GM06990 (cell line): ENCODE measurements at regions not wholly inside any gene's neighbourhood (a gene's known extent, or its start where the extent isn't known, plus 50 kb on each side); places are given as distances from the start of the nearest gene placed in this dataset.

ENCODE experiments used
- DNase-seq: peaks from one replicate; pipeline ENCODE4 v3.0.0-alpha.2; 2011; ENCODE audit not compliant: insufficient read length; ENCODE audit errors: extremely low read depth
- H3K27me3 ChIP-seq: replicated peaks from 2 replicates; pipeline ENCODE4 v1.6.0; 2011; ENCODE audit warnings: low read length; ENCODE audit not compliant: control insufficient read depth, insufficient read depth
- H3K36me3 ChIP-seq: 2 replicates; pipeline ENCODE4 v1.5.1; 2011; ENCODE audit warnings: low read length; ENCODE audit not compliant: control insufficient read depth, insufficient read depth
- H3K4me3 ChIP-seq: replicated peaks from 2 replicates; pipeline ENCODE4 v1.5.1; 2011; ENCODE audit warnings: low read depth, mild to moderate bottlenecking, control low read depth, low read length
- TF ChIP-seq, protein P1 (sequence below): IDR thresholded peaks from 2 replicates; pipeline ENCODE4 v1.5.1; 2011; ENCODE audit warnings: low read length, control low read depth, mild to moderate bottlenecking, inconsistent platforms; ENCODE audit not compliant: insufficient read depth, poor library complexity, severe bottlenecking

DNA sequence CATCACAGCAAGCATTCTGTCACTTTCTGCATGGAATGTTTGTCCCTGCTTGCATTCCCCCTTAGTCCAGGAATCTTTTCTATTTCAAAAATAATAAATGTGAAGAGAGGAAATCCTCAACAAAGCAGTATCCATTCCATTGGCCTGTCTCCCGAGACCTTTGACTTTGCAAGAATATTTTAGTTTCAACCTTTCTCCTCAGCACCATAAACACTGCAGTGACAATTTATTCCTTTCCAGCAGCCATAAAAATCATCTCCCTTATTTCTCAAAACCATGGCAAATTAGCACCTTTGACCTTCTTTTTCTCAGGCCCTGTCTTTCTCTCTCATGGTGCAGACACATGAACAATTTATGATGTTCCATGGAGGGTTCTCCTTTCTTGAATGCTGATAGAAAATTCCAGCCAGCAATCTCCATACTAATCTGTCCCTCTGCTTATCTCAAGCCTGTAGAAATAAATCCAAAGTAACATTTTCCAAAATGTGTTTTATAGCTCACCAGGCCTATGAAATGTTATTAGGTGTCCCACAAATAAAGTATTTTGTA is 352.1 kb upstream of the CCL2 start:
- no peak for DNase-seq
- Histone ChIP-seq H3K36me3 (no peaks in the 10 kb centered on the region), H3K27me3 (peaks cover 1% of the 10 kb centered on the region), H3K4me3 (no peak overlapping the region)
- TF ChIP-seq, protein P1, sequence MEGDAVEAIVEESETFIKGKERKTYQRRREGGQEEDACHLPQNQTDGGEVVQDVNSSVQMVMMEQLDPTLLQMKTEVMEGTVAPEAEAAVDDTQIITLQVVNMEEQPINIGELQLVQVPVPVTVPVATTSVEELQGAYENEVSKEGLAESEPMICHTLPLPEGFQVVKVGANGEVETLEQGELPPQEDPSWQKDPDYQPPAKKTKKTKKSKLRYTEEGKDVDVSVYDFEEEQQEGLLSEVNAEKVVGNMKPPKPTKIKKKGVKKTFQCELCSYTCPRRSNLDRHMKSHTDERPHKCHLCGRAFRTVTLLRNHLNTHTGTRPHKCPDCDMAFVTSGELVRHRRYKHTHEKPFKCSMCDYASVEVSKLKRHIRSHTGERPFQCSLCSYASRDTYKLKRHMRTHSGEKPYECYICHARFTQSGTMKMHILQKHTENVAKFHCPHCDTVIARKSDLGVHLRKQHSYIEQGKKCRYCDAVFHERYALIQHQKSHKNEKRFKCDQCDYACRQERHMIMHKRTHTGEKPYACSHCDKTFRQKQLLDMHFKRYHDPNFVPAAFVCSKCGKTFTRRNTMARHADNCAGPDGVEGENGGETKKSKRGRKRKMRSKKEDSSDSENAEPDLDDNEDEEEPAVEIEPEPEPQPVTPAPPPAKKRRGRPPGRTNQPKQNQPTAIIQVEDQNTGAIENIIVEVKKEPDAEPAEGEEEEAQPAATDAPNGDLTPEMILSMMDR = no peak

DNA sequence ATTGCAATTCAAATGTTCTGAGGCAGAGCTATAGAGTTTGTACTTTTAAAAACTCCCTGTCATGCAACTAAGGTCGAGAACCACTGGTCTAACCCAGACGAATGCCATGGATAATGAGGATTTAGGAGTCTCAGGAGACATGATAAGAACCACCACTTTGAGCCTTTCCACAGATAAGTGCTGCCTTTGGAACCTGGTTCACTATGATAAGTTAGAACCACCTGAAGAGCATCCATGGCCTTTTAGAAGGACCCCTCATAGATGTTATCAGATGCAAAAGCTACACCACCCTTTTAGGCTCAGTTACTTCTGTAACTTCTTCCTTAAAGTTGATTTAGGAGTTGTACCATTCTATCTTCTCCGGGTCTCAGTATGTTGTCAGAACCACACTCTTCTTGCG is 350.6 kb upstream of the CCL2 start:
- Histone ChIP-seq H3K27me3 (peaks cover 1% of the 10 kb centered on the region), H3K4me3 (no peak overlapping the region), H3K36me3 (no peaks in the 10 kb centered on the region)
- TF ChIP-seq, protein P1 = no peak
- DNase-seq = no peak

DNA sequence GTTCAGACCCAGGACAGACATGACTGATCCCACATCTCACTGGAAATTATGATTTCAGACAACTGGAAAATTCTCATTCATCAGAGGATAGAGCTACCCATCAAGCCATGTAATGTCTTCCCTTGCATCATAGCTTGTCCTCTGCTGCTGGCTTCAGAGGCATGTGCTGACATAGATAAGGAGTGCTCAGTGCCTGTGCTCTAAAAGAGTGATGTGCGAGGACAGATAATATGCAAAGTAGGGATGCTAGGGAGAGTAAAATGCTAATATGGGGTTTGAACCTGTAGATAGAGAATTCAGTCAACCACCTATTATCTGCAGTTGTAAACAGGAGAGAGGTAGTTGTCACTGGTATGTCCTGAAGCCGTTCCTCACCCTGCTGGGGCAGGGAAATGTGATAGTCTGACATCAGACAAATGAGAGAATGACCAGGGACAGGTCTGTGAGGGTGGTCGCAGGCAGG is 349.7 kb upstream of the CCL2 start:
- Histone ChIP-seq H3K27me3 (peaks cover 1% of the 10 kb centered on the region), H3K36me3 (no peaks in the 10 kb centered on the region), H3K4me3 (no peak overlapping the region)
- no peak for DNase-seq
- TF ChIP-seq, protein P1 = no peak

DNA sequence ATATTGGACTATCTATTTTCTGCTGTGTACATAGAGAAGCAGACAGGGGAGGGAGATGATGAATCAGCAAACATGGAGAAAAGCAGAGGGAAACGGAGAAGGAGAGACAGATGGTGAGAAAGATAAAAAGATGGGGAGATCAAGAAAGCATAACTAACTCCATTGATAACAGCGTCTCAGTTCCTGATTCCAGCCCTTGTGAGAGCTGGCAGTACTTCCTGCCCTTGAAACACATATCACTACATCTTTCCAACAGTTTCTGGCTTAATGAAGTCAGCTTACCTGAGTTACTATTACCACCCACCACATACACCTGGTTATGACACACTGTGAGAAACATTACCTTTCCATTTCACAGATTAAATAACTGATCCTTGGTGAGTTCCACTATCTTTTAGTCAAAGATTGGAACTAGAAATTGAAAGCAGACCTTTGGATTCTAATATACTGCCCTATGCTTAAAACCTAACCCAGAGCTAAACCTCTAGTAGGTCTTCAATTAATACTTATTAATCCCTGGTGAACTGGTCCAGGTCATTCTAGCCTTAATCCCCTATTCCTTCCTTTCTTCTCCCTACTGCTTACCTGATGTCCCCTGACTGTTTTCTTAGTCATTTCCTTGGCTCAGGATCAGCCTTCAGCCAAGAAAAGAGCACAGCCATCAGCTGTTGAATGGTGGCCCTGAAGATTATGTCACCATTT is 346.6 kb upstream of the CCL2 start:
- Histone ChIP-seq H3K36me3 (no peaks in the 10 kb centered on the region), H3K4me3 (no peak overlapping the region), H3K27me3 (peaks cover 1% of the 10 kb centered on the region)
- no peak for DNase-seq
- TF ChIP-seq, protein P1 = no peak

DNA sequence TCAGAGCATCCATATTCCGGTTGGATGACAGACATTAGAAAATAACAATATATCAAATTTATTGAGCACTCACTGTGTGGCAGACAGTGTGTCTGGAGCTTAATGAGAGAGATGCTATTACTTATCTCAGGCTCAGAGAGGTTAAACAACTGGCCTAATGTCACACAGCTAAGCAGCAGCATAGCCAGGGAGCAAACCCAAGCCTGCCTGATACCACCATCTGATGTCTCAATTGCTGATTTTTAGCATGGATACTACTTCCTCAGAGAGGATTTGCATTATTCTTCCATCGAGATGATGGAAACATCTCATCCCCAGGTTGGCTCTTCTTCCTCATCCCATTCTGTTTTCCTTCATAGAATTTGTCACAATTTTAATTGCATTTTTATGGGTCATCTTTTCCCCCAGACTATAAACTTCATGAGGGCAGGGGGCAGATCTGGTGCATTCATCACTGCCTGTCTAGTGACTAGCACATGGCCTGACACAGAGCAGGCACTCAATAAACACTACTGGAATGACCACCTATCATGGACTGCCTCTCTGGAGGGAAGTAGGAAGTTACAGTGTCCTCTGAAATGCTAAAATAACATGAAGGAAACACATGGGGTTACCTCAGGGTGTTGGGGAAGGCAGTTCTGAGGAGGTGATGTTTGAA is 344.8 kb upstream of the CCL2 start:
- no peak for DNase-seq
- TF ChIP-seq, protein P1 = no peak
- Histone ChIP-seq H3K4me3 (no peak overlapping the region), H3K27me3 (peaks cover 1% of the 10 kb centered on the region), H3K36me3 (no peaks in the 10 kb centered on the region)
